SK-N-MC (cell line): ENCODE measurements at regions not wholly inside any gene's neighbourhood (a gene's known extent, or its start where the extent isn't known, plus 50 kb on each side); places are given as distances from the start of the nearest gene placed in this dataset.

Source experiments
- EZH2 ChIP-seq: fragments of 200-600 bp; sonication (generic); IDR thresholded peaks from one replicate; pipeline ENCODE4 v1.6.1; 2017; ENCODE audit warnings: antibody characterized with exemption
- POLR2AphosphoS5 ChIP-seq: IDR thresholded peaks from 2 replicates; pipeline ENCODE4 v1.6.1; 2012; ENCODE audit warnings: mild to moderate bottlenecking, low read depth, low read length, borderline replicate concordance

DNA sequence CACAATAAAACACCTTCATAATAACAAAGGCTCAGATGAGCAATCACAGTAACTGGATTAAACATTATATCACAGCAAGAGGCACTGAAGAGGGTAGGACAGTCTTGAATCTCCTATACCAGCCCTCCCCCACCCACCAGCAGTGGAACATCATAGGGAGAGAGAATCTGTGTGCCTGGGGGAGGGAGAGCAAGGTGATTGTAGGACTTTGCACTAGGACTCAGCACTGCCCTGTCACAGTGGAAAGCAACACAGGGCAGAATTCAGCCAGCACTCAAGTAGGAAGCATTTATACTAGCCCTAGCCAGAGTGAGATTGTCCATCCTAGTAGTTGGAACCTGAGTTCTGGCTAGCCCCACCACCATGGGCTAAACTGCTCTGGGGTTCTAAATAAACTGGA lies 400.2 kb downstream of the HAO1 start:
- no peak for TF ChIP-seq POLR2AphosphoS5
- TF ChIP-seq EZH2: no peak
